ENCODE measurements at regions not wholly inside any gene's neighbourhood (a gene's known extent, or its start where the extent isn't known, plus 50 kb on each side); places are given as distances from the start of the nearest gene placed in this dataset.
A peak's percentile ranks its signal among the peaks of the same experiment; 100 is the strongest.
"Not testable (repeated sequence)": the region's sequence is repeated elsewhere in the genome, so short reads cannot be mapped to it uniquely, and the experiment has no call there.

DNA sequence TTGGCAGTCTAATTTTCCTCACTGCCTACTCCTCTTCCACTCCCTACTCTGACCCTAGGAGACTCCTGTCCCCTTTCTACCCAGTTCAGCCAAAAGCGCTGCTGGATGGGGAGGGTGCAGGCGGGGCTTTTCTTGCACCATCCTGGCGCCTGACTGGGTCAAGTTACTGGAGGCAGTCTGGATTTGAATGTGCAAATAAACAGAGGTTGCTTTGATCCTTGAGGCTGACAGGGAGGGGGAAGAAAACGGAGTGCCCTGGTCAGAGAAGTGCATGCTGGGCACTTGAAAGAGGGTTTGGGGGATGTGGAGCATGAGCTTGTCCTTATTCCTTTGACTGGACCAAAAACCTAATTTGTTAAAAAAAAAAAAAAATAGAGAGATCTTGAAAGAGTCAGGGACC, 76.8 kb upstream of the SOX13 start:
- no peaks in the 10 kb centered on the region for H3K9me3 ChIP-seq (ENCODE audit: control insufficient read depth, insufficient read depth, low read depth, low read length)
- H3K4me2 ChIP-seq (ENCODE audit: extremely low read depth, insufficient read depth, low read length): no peak overlapping the region
- no peak overlapping the region for H3K9ac ChIP-seq (ENCODE audit: insufficient read depth, low read length)
- no peaks in the 10 kb centered on the region for H4K20me1 ChIP-seq (ENCODE audit: control insufficient read depth, extremely low read depth, insufficient read depth, low read length)
- H3K27ac ChIP-seq (ENCODE audit: insufficient read depth, low read length): no peak overlapping the region
- DNase-seq (ENCODE audit: low read depth in 2 of 2): peak in 1 of 2 donors; percentile 28
- H2AFZ ChIP-seq (ENCODE audit: low read length): no peak overlapping the region
- no peaks in the 10 kb centered on the region for H3K36me3 ChIP-seq (ENCODE audit: control insufficient read depth, insufficient read depth, low read length)
- TF ChIP-seq EZH2 (IDR thresholded peaks at IDR 0.05; ENCODE audit: low read length, missing control alignments): no peak
- TF ChIP-seq, protein P1, sequence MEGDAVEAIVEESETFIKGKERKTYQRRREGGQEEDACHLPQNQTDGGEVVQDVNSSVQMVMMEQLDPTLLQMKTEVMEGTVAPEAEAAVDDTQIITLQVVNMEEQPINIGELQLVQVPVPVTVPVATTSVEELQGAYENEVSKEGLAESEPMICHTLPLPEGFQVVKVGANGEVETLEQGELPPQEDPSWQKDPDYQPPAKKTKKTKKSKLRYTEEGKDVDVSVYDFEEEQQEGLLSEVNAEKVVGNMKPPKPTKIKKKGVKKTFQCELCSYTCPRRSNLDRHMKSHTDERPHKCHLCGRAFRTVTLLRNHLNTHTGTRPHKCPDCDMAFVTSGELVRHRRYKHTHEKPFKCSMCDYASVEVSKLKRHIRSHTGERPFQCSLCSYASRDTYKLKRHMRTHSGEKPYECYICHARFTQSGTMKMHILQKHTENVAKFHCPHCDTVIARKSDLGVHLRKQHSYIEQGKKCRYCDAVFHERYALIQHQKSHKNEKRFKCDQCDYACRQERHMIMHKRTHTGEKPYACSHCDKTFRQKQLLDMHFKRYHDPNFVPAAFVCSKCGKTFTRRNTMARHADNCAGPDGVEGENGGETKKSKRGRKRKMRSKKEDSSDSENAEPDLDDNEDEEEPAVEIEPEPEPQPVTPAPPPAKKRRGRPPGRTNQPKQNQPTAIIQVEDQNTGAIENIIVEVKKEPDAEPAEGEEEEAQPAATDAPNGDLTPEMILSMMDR (conservative IDR thresholded peaks at IDR 0.05 in 1 of 2, IDR thresholded peaks at IDR 0.05 in 1 of 2; ENCODE audit: low read depth in 1 of 2, low read length in 2 of 2): no peak
- H3K27me3 ChIP-seq (ENCODE audit: control insufficient read depth, insufficient read depth, low read length): no peaks in the 10 kb centered on the region
- H3K4me1 ChIP-seq (ENCODE audit: control insufficient read depth, extremely low read depth, insufficient read depth, low read length): no peaks in the 10 kb centered on the region
- H3K4me3 ChIP-seq (replicated peaks in 1 of 4; ENCODE audit: control extremely low read depth in 1 of 4, insufficient read depth in 1 of 4, low read depth in 3 of 4, low read length in 4 of 4): no peak overlapping the region
- H3K79me2 ChIP-seq (ENCODE audit: control insufficient read depth, insufficient read depth, low read length): no peaks in the 10 kb centered on the region

DNA sequence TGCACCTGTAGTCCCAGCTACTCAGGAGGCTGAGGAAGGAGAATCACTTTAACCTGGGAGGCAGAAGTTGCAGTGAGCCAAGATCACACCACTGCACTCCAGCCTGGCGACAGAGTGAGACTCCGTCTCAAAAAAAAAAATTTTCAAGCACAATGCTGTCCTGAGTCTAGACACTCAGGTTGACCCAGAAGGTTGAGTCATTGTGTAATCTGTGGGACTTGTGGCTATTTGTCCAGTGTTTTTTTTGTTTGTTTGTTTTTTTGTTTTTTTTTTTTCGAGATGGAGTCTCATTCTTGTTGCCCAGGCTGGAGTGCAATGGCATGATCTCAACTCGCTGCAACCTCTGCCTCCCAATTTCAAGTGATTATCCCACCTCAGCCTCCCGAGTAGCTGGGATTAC, 74.3 kb upstream of the SOX13 start:
- not testable (repeated sequence) for H3K4me2 ChIP-seq (ENCODE audit: extremely low read depth, insufficient read depth, low read length); H3K4me3 ChIP-seq (replicated peaks in 1 of 4; ENCODE audit: control extremely low read depth in 1 of 4, insufficient read depth in 1 of 4, low read depth in 3 of 4, low read length in 4 of 4); H3K27me3 ChIP-seq (ENCODE audit: control insufficient read depth, insufficient read depth, low read length); H3K9me3 ChIP-seq (ENCODE audit: control insufficient read depth, insufficient read depth, low read depth, low read length); H4K20me1 ChIP-seq (ENCODE audit: control insufficient read depth, extremely low read depth, insufficient read depth, low read length); H3K9ac ChIP-seq (ENCODE audit: insufficient read depth, low read length); DNase-seq (ENCODE audit: low read depth in 2 of 2); H3K4me1 ChIP-seq (ENCODE audit: control insufficient read depth, extremely low read depth, insufficient read depth, low read length); H3K27ac ChIP-seq (ENCODE audit: insufficient read depth, low read length); H3K79me2 ChIP-seq (ENCODE audit: control insufficient read depth, insufficient read depth, low read length); H2AFZ ChIP-seq (ENCODE audit: low read length); H3K36me3 ChIP-seq (ENCODE audit: control insufficient read depth, insufficient read depth, low read length)

DNA sequence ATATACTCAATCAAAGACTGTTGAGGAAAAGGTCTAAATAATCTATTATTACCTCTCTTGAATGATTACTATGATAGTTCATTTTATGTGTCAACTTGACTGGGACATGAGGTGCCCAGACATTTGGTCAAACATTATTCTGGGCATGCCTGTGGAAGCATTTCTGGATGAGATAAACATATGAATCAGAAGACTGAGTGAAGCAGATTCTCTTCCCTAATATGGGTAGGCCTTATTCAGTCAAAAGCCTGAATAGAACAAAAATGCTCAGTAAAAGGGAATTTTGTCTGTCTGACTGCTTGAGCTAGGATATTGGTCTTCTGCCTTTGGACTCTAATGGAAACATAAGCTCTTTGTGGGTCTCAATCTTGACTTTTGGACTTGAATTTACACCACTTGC, 73.3 kb upstream of the SOX13 start:
- H3K27ac ChIP-seq (ENCODE audit: insufficient read depth, low read length): no peak overlapping the region

More for the DNA sequence above, 73.3 kb upstream of the SOX13 start:
- Histone ChIP-seq H3K79me2 (ENCODE audit: control insufficient read depth, insufficient read depth, low read length) (no peaks in the 10 kb centered on the region), H2AFZ (ENCODE audit: low read length) (no peak overlapping the region), H3K4me3 (replicated peaks in 1 of 4; ENCODE audit: control extremely low read depth in 1 of 4, insufficient read depth in 1 of 4, low read depth in 3 of 4, low read length in 4 of 4) (no peak overlapping the region), H3K36me3 (ENCODE audit: control insufficient read depth, insufficient read depth, low read length) (no peaks in the 10 kb centered on the region), H3K9me3 (ENCODE audit: control insufficient read depth, insufficient read depth, low read depth, low read length) (no peaks in the 10 kb centered on the region), H3K9ac (ENCODE audit: insufficient read depth, low read length) (no peak overlapping the region), H3K27me3 (ENCODE audit: control insufficient read depth, insufficient read depth, low read length) (no peaks in the 10 kb centered on the region), H3K4me2 (ENCODE audit: extremely low read depth, insufficient read depth, low read length) (no peak overlapping the region), H3K4me1 (ENCODE audit: control insufficient read depth, extremely low read depth, insufficient read depth, low read length) (no peaks in the 10 kb centered on the region), H4K20me1 (ENCODE audit: control insufficient read depth, extremely low read depth, insufficient read depth, low read length) (no peaks in the 10 kb centered on the region)
- TF ChIP-seq, protein P1 (conservative IDR thresholded peaks at IDR 0.05 in 1 of 2, IDR thresholded peaks at IDR 0.05 in 1 of 2; ENCODE audit: low read depth in 1 of 2, low read length in 2 of 2): no peak
- TF ChIP-seq EZH2 (IDR thresholded peaks at IDR 0.05; ENCODE audit: low read length, missing control alignments): no peak
- DNase-seq (ENCODE audit: low read depth in 2 of 2): peak; percentile 21 to 35

All from fibroblast of lung (primary cell).